NT2/D1 (cell line): ENCODE measurements at regions not wholly inside any gene's neighbourhood (a gene's known extent, or its start where the extent isn't known, plus 50 kb on each side); places are given as distances from the start of the nearest gene placed in this dataset.

Source experiments
- SUZ12 ChIP-seq: IDR thresholded peaks from 2 replicates; pipeline ENCODE4 v1.6.1; 2011; ENCODE audit not compliant: insufficient read length, insufficient read depth; ENCODE audit errors: extremely low read depth
- YY1 ChIP-seq: IDR thresholded peaks from 2 replicates; pipeline ENCODE4 v1.6.1; 2011; ENCODE audit not compliant: insufficient read length, insufficient read depth
- ZNF274 ChIP-seq: IDR thresholded peaks from 2 replicates; pipeline ENCODE4 v1.6.1; 2011; ENCODE audit warnings: mild to moderate bottlenecking, low read depth, low read length

DNA sequence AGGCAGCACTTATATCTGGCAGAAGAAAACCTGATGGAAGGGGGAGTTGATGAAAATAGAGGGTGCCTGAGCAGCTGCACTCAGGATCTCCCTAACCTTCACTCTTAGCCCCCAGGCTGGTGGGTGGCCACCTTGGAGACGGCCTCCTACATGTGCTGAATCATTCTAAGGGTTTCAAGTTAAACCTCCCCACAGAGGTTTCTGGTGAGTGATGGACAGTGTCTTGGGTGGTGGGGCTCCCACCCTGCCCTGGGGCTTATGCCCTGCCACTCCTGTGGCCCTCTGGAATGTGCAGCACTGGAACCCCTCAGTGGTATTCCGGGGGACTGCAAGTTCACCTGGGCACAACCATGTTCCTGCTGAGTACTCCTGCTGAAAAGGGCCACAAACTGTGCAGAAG lies 357.2 kb downstream of the CD83 start:
- TF ChIP-seq YY1 (no peak), ZNF274 (no peak), SUZ12 (no peak)
